ENCODE measurements at regions not wholly inside any gene's neighbourhood (a gene's known extent, or its start where the extent isn't known, plus 50 kb on each side); places are given as distances from the start of the nearest gene placed in this dataset.

GRCh38 chr16:5681966-5682365, 584.4 kb upstream of the EEF2KMT start:
- H3K27me3 ChIP-seq, result no peaks in the 10 kb centered on the region

GRCh38 chr16:5678371-5678770, 580.8 kb upstream of the EEF2KMT start:
- H3K36me3 ChIP-seq, result no peaks in the 10 kb centered on the region
- no peak overlapping the region for H3K27ac ChIP-seq
- H3K4me3 ChIP-seq, result no peak overlapping the region
- DNase-seq (ENCODE audit: extremely low spot score in 2 of 2), result no peak
- H3K27me3 ChIP-seq, result no peaks in the 10 kb centered on the region
- no peaks in the 10 kb centered on the region for H3K9me3 ChIP-seq
- intact Hi-C loops (cut with DNase I), result no loop called here
- no peak for TF ChIP-seq POLR2A (IDR thresholded peaks at IDR 0.05)
- TF ChIP-seq, protein P1, sequence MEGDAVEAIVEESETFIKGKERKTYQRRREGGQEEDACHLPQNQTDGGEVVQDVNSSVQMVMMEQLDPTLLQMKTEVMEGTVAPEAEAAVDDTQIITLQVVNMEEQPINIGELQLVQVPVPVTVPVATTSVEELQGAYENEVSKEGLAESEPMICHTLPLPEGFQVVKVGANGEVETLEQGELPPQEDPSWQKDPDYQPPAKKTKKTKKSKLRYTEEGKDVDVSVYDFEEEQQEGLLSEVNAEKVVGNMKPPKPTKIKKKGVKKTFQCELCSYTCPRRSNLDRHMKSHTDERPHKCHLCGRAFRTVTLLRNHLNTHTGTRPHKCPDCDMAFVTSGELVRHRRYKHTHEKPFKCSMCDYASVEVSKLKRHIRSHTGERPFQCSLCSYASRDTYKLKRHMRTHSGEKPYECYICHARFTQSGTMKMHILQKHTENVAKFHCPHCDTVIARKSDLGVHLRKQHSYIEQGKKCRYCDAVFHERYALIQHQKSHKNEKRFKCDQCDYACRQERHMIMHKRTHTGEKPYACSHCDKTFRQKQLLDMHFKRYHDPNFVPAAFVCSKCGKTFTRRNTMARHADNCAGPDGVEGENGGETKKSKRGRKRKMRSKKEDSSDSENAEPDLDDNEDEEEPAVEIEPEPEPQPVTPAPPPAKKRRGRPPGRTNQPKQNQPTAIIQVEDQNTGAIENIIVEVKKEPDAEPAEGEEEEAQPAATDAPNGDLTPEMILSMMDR (IDR thresholded peaks at IDR 0.05), result no peak
- TF ChIP-seq POLR2AphosphoS5 (IDR thresholded peaks at IDR 0.05; ENCODE audit: insufficient read depth in 1 of 2, low read depth in 1 of 2), result no peak
- no peaks in the 10 kb centered on the region for H3K4me1 ChIP-seq

More at GRCh38 chr16:5681966-5682365, 584.4 kb upstream of the EEF2KMT start:
- DNase-seq (ENCODE audit: extremely low spot score in 2 of 2), result no peak
- H3K9me3 ChIP-seq, result no peaks in the 10 kb centered on the region
- no peaks in the 10 kb centered on the region for H3K36me3 ChIP-seq
- intact Hi-C loops (cut with DNase I), result no loop called here
- TF ChIP-seq, protein P1 (IDR thresholded peaks at IDR 0.05), result no peak
- TF ChIP-seq POLR2A (IDR thresholded peaks at IDR 0.05) (no peak), POLR2AphosphoS5 (IDR thresholded peaks at IDR 0.05; ENCODE audit: insufficient read depth in 1 of 2, low read depth in 1 of 2) (no peak)
- H3K4me3 ChIP-seq, result no peak overlapping the region
- no peaks in the 10 kb centered on the region for H3K4me1 ChIP-seq
- H3K27ac ChIP-seq, result no peak overlapping the region

GRCh38 chr16:5671421-5671820, 573.8 kb upstream of the EEF2KMT start:
- H3K36me3 ChIP-seq, result no peaks in the 10 kb centered on the region
- no peaks in the 10 kb centered on the region for H3K9me3 ChIP-seq
- TF ChIP-seq, protein P1 (IDR thresholded peaks at IDR 0.05), result no peak
- no peak for TF ChIP-seq POLR2A (IDR thresholded peaks at IDR 0.05)
- TF ChIP-seq POLR2AphosphoS5 (IDR thresholded peaks at IDR 0.05; ENCODE audit: insufficient read depth in 1 of 2, low read depth in 1 of 2), result no peak
- intact Hi-C loops (cut with DNase I), result no loop called here
- DNase-seq (ENCODE audit: extremely low spot score in 2 of 2), result no peak
- H3K27ac ChIP-seq, result no peak overlapping the region
- no peak overlapping the region for H3K4me3 ChIP-seq
- no peaks in the 10 kb centered on the region for H3K27me3 ChIP-seq
- no peaks in the 10 kb centered on the region for H3K4me1 ChIP-seq

- H3K36me3 ChIP-seq, result no peaks in the 10 kb centered on the region
Measured at GRCh38 chr16:5670198-5670597, 572.6 kb upstream of the EEF2KMT start.

GRCh38 chr16:5668553-5668952, 571.0 kb upstream of the EEF2KMT start:
- H3K4me1 ChIP-seq, result no peaks in the 10 kb centered on the region
- H3K27me3 ChIP-seq, result no peaks in the 10 kb centered on the region
- no peak overlapping the region for H3K4me3 ChIP-seq
- TF ChIP-seq POLR2A (IDR thresholded peaks at IDR 0.05) (no peak), POLR2AphosphoS5 (IDR thresholded peaks at IDR 0.05; ENCODE audit: insufficient read depth in 1 of 2, low read depth in 1 of 2) (no peak)
- TF ChIP-seq, protein P1 (IDR thresholded peaks at IDR 0.05), result no peak
- H3K9me3 ChIP-seq, result no peaks in the 10 kb centered on the region
- no peak for DNase-seq (ENCODE audit: extremely low spot score in 2 of 2)
- no peaks in the 10 kb centered on the region for H3K36me3 ChIP-seq
- intact Hi-C loops (cut with DNase I), result no loop called here
- no peak overlapping the region for H3K27ac ChIP-seq

More at GRCh38 chr16:5670198-5670597, 572.6 kb upstream of the EEF2KMT start:
- TF ChIP-seq POLR2AphosphoS5 (IDR thresholded peaks at IDR 0.05; ENCODE audit: insufficient read depth in 1 of 2, low read depth in 1 of 2), result no peak
- no peak for TF ChIP-seq POLR2A (IDR thresholded peaks at IDR 0.05)
- TF ChIP-seq, protein P1 (IDR thresholded peaks at IDR 0.05), result no peak
- Histone ChIP-seq H3K27me3 (no peaks in the 10 kb centered on the region), H3K4me1 (no peaks in the 10 kb centered on the region), H3K27ac (no peak overlapping the region), H3K9me3 (no peaks in the 10 kb centered on the region), H3K4me3 (no peak overlapping the region)
- no peak for DNase-seq (ENCODE audit: extremely low spot score in 2 of 2)
- intact Hi-C loops (cut with DNase I), result no loop called here

All from vagina (tissue), 2 donors.